ENCODE measurements at regions not wholly inside any gene's neighbourhood (a gene's known extent, or its start where the extent isn't known, plus 50 kb on each side); places are given as distances from the start of the nearest gene placed in this dataset.

GRCh38 chr3:193989186-193989585 is 146.8 kb upstream of the HES1 start:
- no peak for TF ChIP-seq POLR2AphosphoS5 (IDR thresholded peaks at IDR 0.05)
- no peak for TF ChIP-seq CTCF (IDR thresholded peaks at IDR 0.05)
- no peak for TF ChIP-seq POLR2A (IDR thresholded peaks at IDR 0.05)
- no peak for TF ChIP-seq EP300 (IDR thresholded peaks at IDR 0.05)
- Histone ChIP-seq H3K4me3 (no peak overlapping the region), H3K9me3 (no peaks in the 10 kb centered on the region), H3K27ac (no peak overlapping the region), H3K4me1 (peaks cover 0 to 17% (median 3%) of the 10 kb centered on the region in 4 donors), H3K27me3 (no peaks in the 10 kb centered on the region), H3K36me3 (no peaks in the 10 kb centered on the region)
- intact Hi-C loops (cut with DNase I; ENCODE audit: low total_unique reads), result no loop called here
- 62 to 94% (median 82%) methylated on average over 1 of the region's 1 CpG for WGBS, 5 donors
- DNase-seq, result no peak

- 82 to 91% (median 86%) methylated on average over 14 of the region's 14 CpGs for WGBS, 5 donors
- peaks cover 0 to 9% (median 4%) of the 10 kb centered on the region in 4 donors for H3K4me1 ChIP-seq
- H3K4me3 ChIP-seq, result no peak overlapping the region
- H3K27ac ChIP-seq, result no peak overlapping the region
- intact Hi-C loops (cut with DNase I; ENCODE audit: low total_unique reads), result loop anchor here (10.0 kb wide), 1 partner anchor 187 kb away; no protein-coding TSS in a partner anchor
- no peaks in the 10 kb centered on the region for H3K9me3 ChIP-seq
- no peak for DNase-seq
- no peaks in the 10 kb centered on the region for H3K27me3 ChIP-seq
- TF ChIP-seq POLR2A (IDR thresholded peaks at IDR 0.05), result no peak
- TF ChIP-seq EP300 (IDR thresholded peaks at IDR 0.05), result no peak
- no peaks in the 10 kb centered on the region for H3K36me3 ChIP-seq
Observed at GRCh38 chr3:193991666-193992424, 144.1 kb upstream of the HES1 start.

GRCh38 chr3:193992425-193993037 is 143.4 kb upstream of the HES1 start:
- H3K36me3 ChIP-seq, result no peaks in the 10 kb centered on the region
- TF ChIP-seq POLR2AphosphoS5 (IDR thresholded peaks at IDR 0.05) (no peak), EP300 (IDR thresholded peaks at IDR 0.05) (no peak), POLR2A (IDR thresholded peaks at IDR 0.05) (no peak), CTCF (IDR thresholded peaks at IDR 0.05) (no peak)
- no peak for DNase-seq
- H3K27me3 ChIP-seq, result no peaks in the 10 kb centered on the region
- no peak overlapping the region for H3K4me3 ChIP-seq
- no peak overlapping the region for H3K27ac ChIP-seq
- 68 to 80% (median 76%) methylated on average over 2 of the region's 2 CpGs for WGBS, 5 donors
- peaks cover 0 to 9% (median 7%) of the 10 kb centered on the region in 4 donors for H3K4me1 ChIP-seq
- H3K9me3 ChIP-seq, result no peaks in the 10 kb centered on the region
- intact Hi-C loops (cut with DNase I; ENCODE audit: low total_unique reads), result loop anchor here (10.0 kb wide), 1 partner anchor 188 kb away; no protein-coding TSS in a partner anchor

- Histone ChIP-seq H3K4me1 (peaks cover 0 to 20% (median 13%) of the 10 kb centered on the region in 4 donors), H3K27me3 (no peaks in the 10 kb centered on the region), H3K27ac (no peak overlapping the region), H3K4me3 (no peak overlapping the region), H3K36me3 (no peaks in the 10 kb centered on the region), H3K9me3 (no peaks in the 10 kb centered on the region)
- intact Hi-C loops (cut with DNase I; ENCODE audit: low total_unique reads), result loop anchor here (5.0 to 10.0 kb wide), 2 partner anchors 136 to 191 kb away; no protein-coding TSS in a partner anchor
- TF ChIP-seq POLR2A (IDR thresholded peaks at IDR 0.05) (no peak), EP300 (IDR thresholded peaks at IDR 0.05) (no peak), POLR2AphosphoS5 (IDR thresholded peaks at IDR 0.05) (no peak), CTCF (IDR thresholded peaks at IDR 0.05) (no peak)
- 74 to 94% (median 91%) methylated on average over 4 to 7 of the region's 7 CpGs for WGBS, 5 donors
- DNase-seq, result no peak
Observed at GRCh38 chr3:193996221-193996620, 139.7 kb upstream of the HES1 start.

Measured in stomach (tissue), 8 donors.